Transverse colon (tissue), 4 donors: ENCODE measurements at regions not wholly inside any gene's neighbourhood (a gene's known extent, or its start where the extent isn't known, plus 50 kb on each side); places are given as distances from the start of the nearest gene placed in this dataset.

Source experiments
- CTCF ChIP-seq, 5 experiments: fragments of 200-600 bp in 3 of 5; fragments of 450-650 bp in 2 of 5; sonication (generic) in 3 of 5; IDR thresholded peaks; 1 replicate in 2 of 5; 2 replicates in 3 of 5; pipeline ENCODE4 v1.5.1; 2016 to 2017; ENCODE audit warnings: antibody characterized with exemption in 5 of 5, inconsistent platforms in 3 of 5, mild to moderate bottlenecking in 2 of 5, moderate library complexity in 1 of 5
- EP300 ChIP-seq: sonication (generic); formaldehyde crosslinking; IDR thresholded peaks from one replicate; pipeline ENCODE4 v1.6.1; 2017; ENCODE audit warnings: antibody characterized with exemption, low read depth
- POLR2A ChIP-seq: fragments of 450-650 bp; IDR thresholded peaks from one replicate; pipeline ENCODE4 v1.6.1; 2016; ENCODE audit warnings: antibody characterized with exemption, mild to moderate bottlenecking, moderate library complexity
- POLR2AphosphoS5 ChIP-seq, 3 donors: sonication (generic); formaldehyde crosslinking; IDR thresholded peaks; one replicate each; pipeline ENCODE4 v1.6.1; 2016; ENCODE audit warnings: antibody characterized with exemption in 3 of 3

- TF ChIP-seq POLR2AphosphoS5 (IDR thresholded peaks at IDR 0.05): no peak
- no peak for TF ChIP-seq CTCF (IDR thresholded peaks at IDR 0.05)
- no peak for TF ChIP-seq POLR2A
- no peak for TF ChIP-seq EP300
These were observed 244.7 kb upstream of the RHOBTB1 start for GRCh38 chr10:61188691-61189090.
